Endothelial cell of umbilical vein (primary cell): ENCODE measurements at regions not wholly inside any gene's neighbourhood (a gene's known extent, or its start where the extent isn't known, plus 50 kb on each side); places are given as distances from the start of the nearest gene placed in this dataset.

Experiments
- BruUV-seq: library from RNA; stranded (reverse); fragments of 400-500 nt; replicated peaks from 2 replicates; lab custom pipeline; 2021; lab: Mats Ljungman, UMichigan
- CTCF ChIA-PET: fragments of 300-600, 350-600 bp; sonication (Branson Sonifier 250); formaldehyde crosslinking; loops from one replicate; lab custom pipeline; 2021; ENCODE audit warnings: antibody characterized with exemption, inconsistent platforms; lab: Charles Lee
- POLR2A ChIA-PET: fragments of 300-600, 350-600 bp; sonication (Branson Sonifier 250); formaldehyde crosslinking; loops from one replicate; lab custom pipeline; 2021; ENCODE audit warnings: antibody characterized with exemption, inconsistent platforms; lab: Charles Lee
- DNase-seq: peaks from one replicate; pipeline ENCODE4 v3.0.0-alpha.2; 2011; ENCODE audit warnings: low read depth, low spot score
- FAIRE-seq: peaks from 2 replicates; lab custom pipeline; 2011; peaks lifted over from hg19 to GRCh38; lab: Jason Lieb, UNC
- H2AFZ ChIP-seq: 2 replicates; pipeline ENCODE4 v1.6.0; 2012; ENCODE audit warnings: low read depth, low read length, control low read depth, inconsistent platforms
- H3K27ac ChIP-seq: 2 replicates; pipeline ENCODE4 v1.5.1; 2011; ENCODE audit warnings: low read depth, mild to moderate bottlenecking, control low read depth, low read length, moderate library complexity; ENCODE audit not compliant: insufficient read depth
- H3K27me3 ChIP-seq, 2 experiments: 2 replicates each; pipeline versions ENCODE4 v1.6.0 to v1.6.1; 2011; ENCODE audit warnings: low read length in 2 of 2, mixed read lengths in 1 of 2; ENCODE audit not compliant: control insufficient read depth in 2 of 2, insufficient read depth in 2 of 2
- H3K36me3 ChIP-seq, 2 experiments: 2 replicates in 1 of 2; 3 replicates in 1 of 2; pipeline ENCODE4 v1.5.1; 2011; ENCODE audit warnings: low read length in 2 of 2, mild to moderate bottlenecking in 1 of 2, moderate library complexity in 1 of 2; ENCODE audit not compliant: control insufficient read depth in 2 of 2, insufficient read depth in 2 of 2; ENCODE audit errors: extremely low read depth in 1 of 2
- H3K4me1 ChIP-seq: 3 replicates; pipeline ENCODE4 v1.5.1; 2011; ENCODE audit warnings: mild to moderate bottlenecking, low read length; ENCODE audit not compliant: control insufficient read depth, insufficient read depth; ENCODE audit errors: extremely low read depth
- H3K4me2 ChIP-seq: 2 replicates; pipeline ENCODE4 v1.6.1; 2011; ENCODE audit warnings: low read length, control low read depth, mixed read lengths; ENCODE audit not compliant: insufficient read depth
- H3K4me3 ChIP-seq, 3 experiments: fragments of 200-600 bp in 1 of 3; sonication (generic), shearing (Covaris generic) in 1 of 3; replicated peaks in 1 of 3; 2 replicates each; pipeline ENCODE4 v1.5.1; 2011 to 2016; ENCODE audit warnings: control low read depth in 3 of 3, low read length in 3 of 3, mild to moderate bottlenecking in 2 of 3, inconsistent platforms in 1 of 3, low read depth in 1 of 3, moderate library complexity in 1 of 3; ENCODE audit not compliant: insufficient read depth in 1 of 3
- H3K79me2 ChIP-seq: 2 replicates; pipeline ENCODE4 v1.6.0; 2012; ENCODE audit warnings: low read length, inconsistent platforms; ENCODE audit not compliant: control insufficient read depth, insufficient read depth
- H3K9ac ChIP-seq: replicated peaks from 2 replicates; pipeline ENCODE3; 2011; ENCODE audit warnings: low read length, control low read depth; ENCODE audit not compliant: insufficient read depth; ENCODE audit errors: extremely low read depth
- H3K9me1 ChIP-seq: replicated peaks from 3 replicates; pipeline ENCODE4 v1.6.0; 2011; ENCODE audit warnings: mild to moderate bottlenecking, low read length; ENCODE audit not compliant: control insufficient read depth, insufficient read depth; ENCODE audit errors: extremely low read depth
- H3K9me3 ChIP-seq: replicated peaks from 2 replicates; pipeline ENCODE4 v1.5.1; 2012; ENCODE audit warnings: low read length, inconsistent platforms; ENCODE audit not compliant: control insufficient read depth, insufficient read depth
- H4K20me1 ChIP-seq: replicated peaks from 2 replicates; pipeline ENCODE3; 2011; ENCODE audit warnings: mild to moderate bottlenecking, low read length; ENCODE audit not compliant: control insufficient read depth, insufficient read depth; ENCODE audit errors: extremely low read depth
- EZH2 ChIP-seq: IDR thresholded peaks from 2 replicates; pipeline ENCODE4 v1.6.1; 2012; ENCODE audit warnings: borderline replicate concordance, low read depth, mild to moderate bottlenecking, moderate library complexity, low read length, inconsistent platforms; ENCODE audit not compliant: severe bottlenecking
- FOS ChIP-seq: IDR thresholded peaks from 2 replicates; pipeline ENCODE4 v1.6.1; 2011; ENCODE audit warnings: mild to moderate bottlenecking, low read length, moderate library complexity, borderline replicate concordance; ENCODE audit not compliant: insufficient read depth
- JUN ChIP-seq: IDR thresholded peaks from 2 replicates; pipeline ENCODE4 v1.6.1; 2011; ENCODE audit warnings: borderline replicate concordance, low read depth; ENCODE audit not compliant: insufficient read length, insufficient read depth
- dilution Hi-C: fragments of 300-500 bp; cut with MboI; formaldehyde crosslinking; loops from one replicate; pipeline ENCODE4 v1.15.0; 2019; ENCODE audit warnings: low sequenced_read_pairs; ENCODE audit not compliant: extremely low pct_ligation_motif_present
- intact Hi-C: fragments of 100-400 bp; cut with micrococcal nuclease; formaldehyde crosslinking; loops from one replicate; pipeline ENCODE4 v1.10.0; 2022
- TF ChIP-seq, protein P1 (sequence below): IDR thresholded peaks from 2 replicates; pipeline ENCODE4 v1.6.1; 2011; ENCODE audit not compliant: insufficient read depth, insufficient read length

DNA sequence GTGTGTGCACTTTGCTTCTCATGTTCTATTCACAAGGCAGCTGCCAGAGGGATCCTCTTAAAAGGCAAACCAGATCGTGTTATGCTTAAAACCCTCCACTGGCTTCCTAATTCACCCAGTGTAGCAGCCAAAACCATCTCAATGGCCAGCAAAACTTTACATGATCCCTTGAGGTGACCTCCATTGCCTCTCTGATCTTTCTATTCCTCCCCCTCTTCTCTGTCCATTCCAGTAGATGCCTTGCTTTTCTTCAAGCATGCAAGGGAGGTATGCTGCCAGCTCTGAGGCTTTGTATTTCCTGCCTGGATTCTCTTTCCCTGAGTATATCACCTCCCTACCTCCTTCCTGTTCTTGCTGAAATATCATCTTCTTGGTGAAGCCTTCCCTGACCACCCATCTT lies 93.2 kb upstream of the KCNK2 start:
- no peak for DNase-seq

DNA sequence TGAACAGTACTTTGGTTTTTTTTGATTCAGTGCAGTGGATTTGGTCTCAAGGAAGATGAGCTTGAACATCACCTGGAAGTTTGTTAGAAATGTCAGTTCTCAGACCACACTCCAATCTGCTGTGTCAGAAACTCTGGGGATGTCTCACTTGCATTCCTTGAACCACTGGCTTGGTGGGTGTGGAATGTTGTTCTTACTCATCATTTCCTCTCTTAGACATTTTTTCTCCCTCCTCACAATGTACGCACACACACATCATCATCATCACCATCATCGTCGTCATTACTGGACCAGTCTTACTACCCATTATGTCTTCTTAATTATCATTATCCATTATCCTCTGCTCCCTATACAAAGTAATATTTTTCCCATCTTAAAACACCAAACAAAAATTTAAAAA lies 91.9 kb upstream of the KCNK2 start:
- POLR2A ChIA-PET, result no interaction called here

More for the DNA sequence above, 93.2 kb upstream of the KCNK2 start:
- no peak for TF ChIP-seq JUN
- TF ChIP-seq, protein P1, sequence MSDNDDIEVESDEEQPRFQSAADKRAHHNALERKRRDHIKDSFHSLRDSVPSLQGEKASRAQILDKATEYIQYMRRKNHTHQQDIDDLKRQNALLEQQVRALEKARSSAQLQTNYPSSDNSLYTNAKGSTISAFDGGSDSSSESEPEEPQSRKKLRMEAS, result no peak
- no peak for TF ChIP-seq EZH2
- BruUV-seq, result no TSS peak
- Histone ChIP-seq H3K9me3 (no peaks in the 10 kb centered on the region), H3K4me1 (no peaks in the 10 kb centered on the region), H4K20me1 (no peaks in the 10 kb centered on the region), H3K79me2 (no peaks in the 10 kb centered on the region), H3K27ac (no peak overlapping the region), H2AFZ (no peak overlapping the region), H3K9me1 (no peaks in the 10 kb centered on the region), H3K4me2 (no peak overlapping the region), H3K4me3 (no peak overlapping the region), H3K9ac (no peak overlapping the region), H3K36me3 (no peaks in the 10 kb centered on the region), H3K27me3 (no peaks in the 10 kb centered on the region)
- ChIA-PET CTCF (no interaction called here), POLR2A (no interaction called here)
- intact Hi-C loops, result no loop called here
- no peak for FAIRE-seq
- dilution Hi-C loops, result no loop called here

More for the DNA sequence above, 91.9 kb upstream of the KCNK2 start:
- Histone ChIP-seq H3K9me3 (no peaks in the 10 kb centered on the region), H3K4me3 (no peak overlapping the region), H3K9me1 (no peaks in the 10 kb centered on the region), H3K4me1 (no peaks in the 10 kb centered on the region), H3K9ac (no peak overlapping the region), H3K27ac (no peak overlapping the region), H2AFZ (no peak overlapping the region), H3K4me2 (no peak overlapping the region), H4K20me1 (no peaks in the 10 kb centered on the region), H3K36me3 (no peaks in the 10 kb centered on the region), H3K79me2 (no peaks in the 10 kb centered on the region), H3K27me3 (no peaks in the 10 kb centered on the region)
- dilution Hi-C loops, result no loop called here
- peak; percentile 24 for DNase-seq
- CTCF ChIA-PET, result no interaction called here
- no TSS peak for BruUV-seq
- intact Hi-C loops, result loop anchor here (5.0 kb wide), 1 partner anchor 53 kb away; no protein-coding TSS in a partner anchor
- TF ChIP-seq FOS (peak; percentile 77), JUN (no peak)
- peak; percentile 74 for FAIRE-seq
